OCI-M2 (cell line): ENCODE measurements at regions not wholly inside any gene's neighbourhood (a gene's known extent, or its start where the extent isn't known, plus 50 kb on each side); places are given as distances from the start of the nearest gene placed in this dataset.

Experiments
- DNase-seq: peaks from one replicate; lab custom pipeline; 2025; ENCODE audit not compliant: unreplicated experiment; lab: John Stamatoyannopoulos, UW

GRCh38 chr20:17093782-17094181, 133.1 kb upstream of the PCSK2 start:
- DNase-seq: no peak

GRCh38 chr20:17097603-17098002, 129.2 kb upstream of the PCSK2 start:
- no peak for DNase-seq

GRCh38 chr20:17100506-17100905, 126.3 kb upstream of the PCSK2 start:
- no peak for DNase-seq

- no peak for DNase-seq
These were observed 119.7 kb upstream of the PCSK2 start for GRCh38 chr20:17107127-17107526.

GRCh38 chr20:17108896-17109295, 117.9 kb upstream of the PCSK2 start:
- DNase-seq: no peak

GRCh38 chr20:17109307-17109706, 117.5 kb upstream of the PCSK2 start:
- no peak for DNase-seq

- no peak for DNase-seq
These were observed 98.6 kb upstream of the PCSK2 start for GRCh38 chr20:17128206-17128605.

- DNase-seq: no peak
These were observed 97.8 kb upstream of the PCSK2 start for GRCh38 chr20:17129089-17129488.

- no peak for DNase-seq
These were observed 89.1 kb upstream of the PCSK2 start for GRCh38 chr20:17137692-17138091.

- DNase-seq: no peak
These were observed 88.6 kb upstream of the PCSK2 start for GRCh38 chr20:17138237-17138636.

- DNase-seq: no peak
These were observed 85.9 kb upstream of the PCSK2 start for GRCh38 chr20:17140894-17141293.

- DNase-seq: no peak
These were observed 85.3 kb upstream of the PCSK2 start for GRCh38 chr20:17141568-17141967.

GRCh38 chr20:17142666-17143065, 84.2 kb upstream of the PCSK2 start:
- DNase-seq: no peak

GRCh38 chr20:17150858-17151257, 76.0 kb upstream of the PCSK2 start:
- DNase-seq: no peak

GRCh38 chr20:17155401-17155800, 71.4 kb upstream of the PCSK2 start:
- DNase-seq: no peak

- no peak for DNase-seq
These were observed 68.1 kb upstream of the PCSK2 start for GRCh38 chr20:17158701-17159100.

- DNase-seq: no peak
These were observed 65.0 kb upstream of the PCSK2 start for GRCh38 chr20:17161673-17162481.

- no peak for DNase-seq
These were observed 58.7 kb upstream of the PCSK2 start for GRCh38 chr20:17168026-17168612.

- DNase-seq: no peak
These were observed 57.2 kb upstream of the PCSK2 start for GRCh38 chr20:17169585-17170136.

- DNase-seq: no peak
These were observed 55.0 kb upstream of the PCSK2 start for GRCh38 chr20:17171746-17172280.

- DNase-seq: no peak
These were observed 53.9 kb upstream of the PCSK2 start for GRCh38 chr20:17172836-17173516.
